Loucy (cell line): ENCODE measurements at regions not wholly inside any gene's neighbourhood (a gene's known extent, or its start where the extent isn't known, plus 50 kb on each side); places are given as distances from the start of the nearest gene placed in this dataset.

Experiments
- CTCF ChIP-seq: fragments of 200-600 bp; sonication (generic); conservative IDR thresholded peaks from 2 replicates; pipeline ENCODE4 v1.5.1; 2014; ENCODE audit warnings: mild to moderate bottlenecking, antibody characterized with exemption, low read length
- EZH2phosphoT487 ChIP-seq: fragments of 200-600 bp; IDR thresholded peaks from 2 replicates; pipeline ENCODE4 v1.6.1; 2018; ENCODE audit warnings: antibody characterized with exemption, mild to moderate bottlenecking, moderate library complexity, borderline replicate concordance

- TF ChIP-seq CTCF (no peak), EZH2phosphoT487 (no peak)
Observed at GRCh38 chr14:53517270-53517960, 364.3 kb upstream of the DDHD1 start.
